CD14-positive monocyte (primary cell): ENCODE measurements at regions not wholly inside any gene's neighbourhood (a gene's known extent, or its start where the extent isn't known, plus 50 kb on each side); places are given as distances from the start of the nearest gene placed in this dataset.

ENCODE experiments used
- DNase-seq, 3 donors: peaks; one replicate each; pipeline ENCODE4 v3.0.0-alpha.2; 2011 to 2022
- H2AFZ ChIP-seq: 2 replicates; pipeline ENCODE4 v1.6.0; 2012; ENCODE audit warnings: mild to moderate bottlenecking, low read depth, low read length, inconsistent platforms; ENCODE audit not compliant: insufficient read depth, poor library complexity, severe bottlenecking
- H3K27ac ChIP-seq, 2 donors: 1 replicate in 1 of 2; 2 replicates in 1 of 2; pipeline ENCODE4 v1.5.1; 2012 to 2013; ENCODE audit warnings: low read length in 2 of 2, control low read depth in 1 of 2, inconsistent platforms in 1 of 2, low read depth in 1 of 2, mild to moderate bottlenecking in 1 of 2
- H3K27me3 ChIP-seq, 2 donors: one replicate each; pipeline versions ENCODE4 v1.6.0 to v1.6.1; 2011 to 2013; ENCODE audit warnings: low read length in 2 of 2; ENCODE audit not compliant: control insufficient read depth in 2 of 2, insufficient read depth in 2 of 2
- H3K36me3 ChIP-seq, 2 donors: replicated peaks in 1 of 2; 1 replicate in 1 of 2; 2 replicates in 1 of 2; pipeline versions ENCODE4 v1.5.1 to v1.6.1; 2012 to 2013; ENCODE audit warnings: low read length in 2 of 2, control low read depth in 1 of 2, inconsistent platforms in 1 of 2, mild to moderate bottlenecking in 1 of 2; ENCODE audit not compliant: insufficient read depth in 2 of 2, control insufficient read depth in 1 of 2
- H3K4me1 ChIP-seq, 2 donors: 1 replicate in 1 of 2; 2 replicates in 1 of 2; pipeline versions ENCODE4 v1.5.1 to v1.6.1; 2012 to 2013; ENCODE audit warnings: low read length in 2 of 2, control low read depth in 1 of 2, inconsistent platforms in 1 of 2, mild to moderate bottlenecking in 1 of 2, moderate library complexity in 1 of 2; ENCODE audit not compliant: insufficient read depth in 2 of 2, control insufficient read depth in 1 of 2
- H3K4me2 ChIP-seq: replicated peaks from 2 replicates; pipeline ENCODE3; 2012; ENCODE audit warnings: low read length, moderate library complexity, mild to moderate bottlenecking; ENCODE audit not compliant: poor library complexity, severe bottlenecking; ENCODE audit errors: extremely low read depth
- H3K4me3 ChIP-seq, 3 experiments: fragments of 200-600 bp in 1 of 3; sonication (generic) in 1 of 3; replicated peaks in 1 of 3; 1 replicate in 2 of 3; 2 replicates in 1 of 3; pipeline ENCODE4 v1.5.1; 2011 to 2013; ENCODE audit warnings: low read length in 3 of 3, mild to moderate bottlenecking in 3 of 3, control low read depth in 2 of 3, low read depth in 2 of 3, inconsistent platforms in 1 of 3, moderate library complexity in 1 of 3
- H3K79me2 ChIP-seq: 2 replicates; pipeline ENCODE4 v1.6.0; 2012; ENCODE audit warnings: mild to moderate bottlenecking, control low read depth, inconsistent platforms, low read length, moderate library complexity; ENCODE audit not compliant: insufficient read depth
- H3K9ac ChIP-seq: 2 replicates; pipeline ENCODE4 v1.6.0; 2017; ENCODE audit warnings: low read length, mild to moderate bottlenecking; ENCODE audit not compliant: insufficient read depth, poor library complexity, severe bottlenecking
- H3K9me3 ChIP-seq, 2 donors: replicated peaks in 1 of 2; 1 replicate in 1 of 2; 2 replicates in 1 of 2; pipeline versions ENCODE4 v1.5.1 to v1.6.1; 2012 to 2013; ENCODE audit warnings: low read length in 2 of 2, control low read depth in 1 of 2; ENCODE audit not compliant: control insufficient read depth in 1 of 2, insufficient read depth in 1 of 2
- H4K20me1 ChIP-seq: 2 replicates; pipeline ENCODE4 v1.6.0; 2012; ENCODE audit warnings: mild to moderate bottlenecking, low read length, control low read depth, moderate library complexity; ENCODE audit not compliant: insufficient read depth
- H3K27ac Mint-ChIP-seq, 7 donors: one replicate each; pipeline ENCODE4 v1.8.0; 2020; ENCODE audit warnings: mild to moderate bottlenecking in 7 of 7, mixed read lengths in 7 of 7, moderate library complexity in 6 of 7, inconsistent platforms in 2 of 7
- H3K27me3 Mint-ChIP-seq, 3 donors: one replicate each; pipeline ENCODE4 v1.8.0; 2021 to 2022; ENCODE audit warnings: low read depth in 3 of 3, mild to moderate bottlenecking in 3 of 3, mixed read lengths in 3 of 3, moderate library complexity in 3 of 3, inconsistent platforms in 1 of 3
- H3K36me3 Mint-ChIP-seq, 2 donors: one replicate each; pipeline ENCODE4 v1.8.0; 2020; ENCODE audit warnings: mixed read lengths in 2 of 2, inconsistent platforms in 1 of 2, mild to moderate bottlenecking in 1 of 2
- H3K4me1 Mint-ChIP-seq: one replicate; pipeline ENCODE4 v1.8.0; 2020; ENCODE audit warnings: mild to moderate bottlenecking, mixed read lengths
- H3K4me3 Mint-ChIP-seq, 2 donors: one replicate each; pipeline ENCODE4 v1.8.0; 2020; ENCODE audit warnings: mild to moderate bottlenecking in 2 of 2, mixed read lengths in 2 of 2, moderate library complexity in 1 of 2
- H3K9me3 Mint-ChIP-seq, 7 donors: one replicate each; pipeline ENCODE4 v1.8.0; 2020 to 2022; ENCODE audit warnings: mixed read lengths in 7 of 7, mild to moderate bottlenecking in 6 of 7, moderate library complexity in 6 of 7, inconsistent platforms in 2 of 7
- CTCF ChIP-seq: fragments of 200-600 bp; IDR thresholded peaks from one replicate; pipeline ENCODE4 v1.8.0; 2022; ENCODE audit warnings: antibody characterized with exemption, mild to moderate bottlenecking
- WGBS: methylation state at CpG from one replicate; pipeline ENCODE4 v1.1.5; 2013; ENCODE audit warnings: missing lambda C conversion rate; ENCODE audit not compliant: insufficient coverage; 5-methylcytosine and 5-hydroxymethylcytosine counted together
- intact Hi-C, 2 donors: fragments of 100-400 bp; cut with micrococcal nuclease; formaldehyde crosslinking; loops; one replicate each; pipeline versions ENCODE4 v1.15.0 to v1.15.1; 2023

- Histone ChIP-seq H3K4me2 (no peak overlapping the region), H3K79me2 (no peaks in the 10 kb centered on the region), H3K9me3 (no peaks in the 10 kb centered on the region), H3K4me3 (no peak overlapping the region), H3K4me1 (no peaks in the 10 kb centered on the region), H3K36me3 (no peaks in the 10 kb centered on the region), H3K27me3 (no peaks in the 10 kb centered on the region), H4K20me1 (no peaks in the 10 kb centered on the region), H3K9ac (no peak overlapping the region), H3K27ac (no peak overlapping the region), H2AFZ (no peak overlapping the region)
- no peaks in the 10 kb centered on the region for H3K36me3 Mint-ChIP-seq
- H3K27me3 Mint-ChIP-seq: peaks cover 0 to 3% (median 1%) of the 10 kb centered on the region in 3 donors
- peaks cover 0 to 3% (median 2%) of the 10 kb centered on the region in 7 donors for H3K9me3 Mint-ChIP-seq
- H3K4me1 Mint-ChIP-seq: no peaks in the 10 kb centered on the region
- H3K4me3 Mint-ChIP-seq: no peak overlapping the region
- intact Hi-C loops: no loop called here
- DNase-seq: no peak
- H3K27ac Mint-ChIP-seq: no peak overlapping the region
- no peak for TF ChIP-seq CTCF
- WGBS: no CpG with 5 or more reads among the region's 1 CpG
These were observed 248.7 kb downstream of the FMR1NB start for GRCh38 chrX:148229801-148230303.

DNA sequence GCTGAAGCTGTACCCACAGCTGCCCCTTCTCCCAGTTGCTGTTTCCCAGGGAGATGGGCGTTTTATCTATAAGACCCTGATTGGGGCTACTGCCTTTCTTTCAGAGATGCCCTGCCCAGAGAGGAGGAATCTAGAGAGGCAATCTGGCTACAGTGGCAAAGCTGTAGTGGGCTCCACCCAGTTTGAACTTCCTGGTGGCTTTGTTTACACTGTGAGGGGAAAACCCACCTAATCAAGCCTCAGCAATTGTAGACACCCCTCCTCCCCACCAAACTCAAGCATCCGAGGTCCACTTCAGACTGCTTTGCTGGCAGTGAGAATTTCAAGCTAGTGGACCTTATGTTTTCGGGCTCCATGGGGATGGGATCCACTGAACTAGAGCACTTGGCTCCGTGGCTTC is 240.4 kb upstream of the AFF2 start:
- Histone ChIP-seq H3K4me2 (no peak overlapping the region), H3K4me3 (no peak overlapping the region), H3K4me1 (no peaks in the 10 kb centered on the region), H3K27ac (no peak overlapping the region), H2AFZ (no peak overlapping the region), H4K20me1 (no peaks in the 10 kb centered on the region), H3K9ac (no peak overlapping the region), H3K79me2 (no peaks in the 10 kb centered on the region), H3K9me3 (peaks cover 0 to 5% of the 10 kb centered on the region in 2 donors), H3K27me3 (no peaks in the 10 kb centered on the region), H3K36me3 (no peaks in the 10 kb centered on the region)
- Mint-ChIP-seq H3K4me3 (no peak overlapping the region), H3K4me1 (no peaks in the 10 kb centered on the region), H3K36me3 (no peaks in the 10 kb centered on the region), H3K27me3 (peaks cover 0 to 5% (median 0%) of the 10 kb centered on the region in 3 donors), H3K9me3 (peaks cover 8 to 25% (median 13%) of the 10 kb centered on the region in 7 donors), H3K27ac (no peak overlapping the region)
- intact Hi-C loops: no loop called here
- TF ChIP-seq CTCF: no peak
- no peak for DNase-seq
- WGBS: no CpG with 5 or more reads among the region's 4 CpGs
